ENCODE measurements at regions not wholly inside any gene's neighbourhood (a gene's known extent, or its start where the extent isn't known, plus 50 kb on each side); places are given as distances from the start of the nearest gene placed in this dataset.

DNA sequence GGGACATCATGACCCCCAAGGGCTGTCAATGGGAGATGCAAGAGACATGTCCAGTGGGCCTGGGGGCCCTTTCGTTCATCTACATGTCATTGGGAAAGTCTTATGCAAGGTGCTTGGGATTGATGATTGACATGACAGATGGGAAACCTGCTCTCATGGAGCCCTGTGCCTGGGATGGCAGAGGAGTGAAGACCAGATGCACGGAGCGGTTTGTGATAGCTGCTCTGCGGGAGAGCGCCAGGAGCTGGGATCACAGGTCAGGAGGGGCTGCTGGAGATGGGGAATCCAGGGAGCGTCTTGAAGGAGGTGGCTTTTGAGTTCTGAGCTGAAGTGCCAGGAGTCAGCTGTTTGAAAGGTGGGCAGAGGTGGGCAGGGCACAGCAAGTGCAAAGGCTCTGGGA lies 104.3 kb downstream of the FGF18 start:
- no peaks in the 10 kb centered on the region for H3K27me3 ChIP-seq (ENCODE audit: control insufficient read depth, insufficient read depth, low read length)
- H3K4me3 ChIP-seq (ENCODE audit: low read depth in 2 of 2, low read length in 2 of 2): no peak overlapping the region
- TF ChIP-seq, protein P1, sequence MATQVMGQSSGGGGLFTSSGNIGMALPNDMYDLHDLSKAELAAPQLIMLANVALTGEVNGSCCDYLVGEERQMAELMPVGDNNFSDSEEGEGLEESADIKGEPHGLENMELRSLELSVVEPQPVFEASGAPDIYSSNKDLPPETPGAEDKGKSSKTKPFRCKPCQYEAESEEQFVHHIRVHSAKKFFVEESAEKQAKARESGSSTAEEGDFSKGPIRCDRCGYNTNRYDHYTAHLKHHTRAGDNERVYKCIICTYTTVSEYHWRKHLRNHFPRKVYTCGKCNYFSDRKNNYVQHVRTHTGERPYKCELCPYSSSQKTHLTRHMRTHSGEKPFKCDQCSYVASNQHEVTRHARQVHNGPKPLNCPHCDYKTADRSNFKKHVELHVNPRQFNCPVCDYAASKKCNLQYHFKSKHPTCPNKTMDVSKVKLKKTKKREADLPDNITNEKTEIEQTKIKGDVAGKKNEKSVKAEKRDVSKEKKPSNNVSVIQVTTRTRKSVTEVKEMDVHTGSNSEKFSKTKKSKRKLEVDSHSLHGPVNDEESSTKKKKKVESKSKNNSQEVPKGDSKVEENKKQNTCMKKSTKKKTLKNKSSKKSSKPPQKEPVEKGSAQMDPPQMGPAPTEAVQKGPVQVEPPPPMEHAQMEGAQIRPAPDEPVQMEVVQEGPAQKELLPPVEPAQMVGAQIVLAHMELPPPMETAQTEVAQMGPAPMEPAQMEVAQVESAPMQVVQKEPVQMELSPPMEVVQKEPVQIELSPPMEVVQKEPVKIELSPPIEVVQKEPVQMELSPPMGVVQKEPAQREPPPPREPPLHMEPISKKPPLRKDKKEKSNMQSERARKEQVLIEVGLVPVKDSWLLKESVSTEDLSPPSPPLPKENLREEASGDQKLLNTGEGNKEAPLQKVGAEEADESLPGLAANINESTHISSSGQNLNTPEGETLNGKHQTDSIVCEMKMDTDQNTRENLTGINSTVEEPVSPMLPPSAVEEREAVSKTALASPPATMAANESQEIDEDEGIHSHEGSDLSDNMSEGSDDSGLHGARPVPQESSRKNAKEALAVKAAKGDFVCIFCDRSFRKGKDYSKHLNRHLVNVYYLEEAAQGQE (IDR thresholded peaks at IDR 0.05; ENCODE audit: insufficient read depth in 1 of 2, low read depth in 2 of 2, low read length in 1 of 2): no peak
- DNase-seq (ENCODE audit: low read depth, low spot score) (no peak), ATAC-seq (no peak)
- H3K27ac ChIP-seq (ENCODE audit: low read length): no peak overlapping the region
- in situ Hi-C loops (cut with HindIII; ENCODE audit: low pct_unique_long_range_greater_than_20kb, low sequenced_read_pairs) (no loop called here), intact Hi-C loops (cut with micrococcal nuclease; ENCODE audit: unreplicated experiment) (no loop called here)
- H3K36me3 ChIP-seq (ENCODE audit: control insufficient read depth, insufficient read depth, low read length): no peaks in the 10 kb centered on the region
- no peaks in the 10 kb centered on the region for H3K9me3 ChIP-seq (ENCODE audit: control insufficient read depth, insufficient read depth, low read depth, low read length)
- BruUV-seq (replicated peaks): no TSS peak
- CTCF ChIA-PET: no interaction called here
- H3K4me1 ChIP-seq (ENCODE audit: control insufficient read depth, insufficient read depth, low read length): no peaks in the 10 kb centered on the region; the same call in 1 of the 2 replicates
- POLR2A ChIA-PET: no interaction called here

DNA sequence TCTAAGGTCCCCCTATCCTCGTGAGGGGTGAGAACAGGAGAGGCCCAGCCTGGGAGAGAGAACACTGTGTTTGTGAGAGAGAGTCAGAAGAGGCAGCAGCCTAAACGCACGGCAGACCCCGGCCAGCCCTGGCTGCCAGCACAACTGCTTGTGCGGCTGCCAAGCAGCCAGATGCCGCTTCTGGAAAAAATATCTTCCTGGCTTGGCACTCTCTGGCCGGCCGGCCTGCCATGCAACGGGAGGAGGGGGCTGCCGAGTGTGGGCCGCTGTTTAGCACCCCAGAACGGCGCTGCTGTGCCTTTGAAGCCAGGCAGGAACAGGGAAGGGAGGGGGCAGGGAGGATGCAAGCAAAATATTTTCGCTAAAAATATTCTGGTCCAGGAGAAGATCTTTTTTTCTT lies 105.0 kb downstream of the FGF18 start:
- Histone ChIP-seq H3K9me3 (ENCODE audit: control insufficient read depth, insufficient read depth, low read depth, low read length) (no peaks in the 10 kb centered on the region), H3K27me3 (ENCODE audit: control insufficient read depth, insufficient read depth, low read length) (no peaks in the 10 kb centered on the region), H3K4me3 (ENCODE audit: low read depth in 2 of 2, low read length in 2 of 2) (no peak overlapping the region), H3K27ac (ENCODE audit: low read length) (no peak overlapping the region), H3K36me3 (ENCODE audit: control insufficient read depth, insufficient read depth, low read length) (no peaks in the 10 kb centered on the region), H3K4me1 (ENCODE audit: control insufficient read depth, insufficient read depth, low read length) (no peaks in the 10 kb centered on the region; the same call in 1 of the 2 replicates)
- DNase-seq (ENCODE audit: low read depth, low spot score) (no peak), ATAC-seq (no peak)
- in situ Hi-C loops (cut with HindIII; ENCODE audit: low pct_unique_long_range_greater_than_20kb, low sequenced_read_pairs) (no loop called here), intact Hi-C loops (cut with micrococcal nuclease; ENCODE audit: unreplicated experiment) (no loop called here)
- TF ChIP-seq, protein P2, sequence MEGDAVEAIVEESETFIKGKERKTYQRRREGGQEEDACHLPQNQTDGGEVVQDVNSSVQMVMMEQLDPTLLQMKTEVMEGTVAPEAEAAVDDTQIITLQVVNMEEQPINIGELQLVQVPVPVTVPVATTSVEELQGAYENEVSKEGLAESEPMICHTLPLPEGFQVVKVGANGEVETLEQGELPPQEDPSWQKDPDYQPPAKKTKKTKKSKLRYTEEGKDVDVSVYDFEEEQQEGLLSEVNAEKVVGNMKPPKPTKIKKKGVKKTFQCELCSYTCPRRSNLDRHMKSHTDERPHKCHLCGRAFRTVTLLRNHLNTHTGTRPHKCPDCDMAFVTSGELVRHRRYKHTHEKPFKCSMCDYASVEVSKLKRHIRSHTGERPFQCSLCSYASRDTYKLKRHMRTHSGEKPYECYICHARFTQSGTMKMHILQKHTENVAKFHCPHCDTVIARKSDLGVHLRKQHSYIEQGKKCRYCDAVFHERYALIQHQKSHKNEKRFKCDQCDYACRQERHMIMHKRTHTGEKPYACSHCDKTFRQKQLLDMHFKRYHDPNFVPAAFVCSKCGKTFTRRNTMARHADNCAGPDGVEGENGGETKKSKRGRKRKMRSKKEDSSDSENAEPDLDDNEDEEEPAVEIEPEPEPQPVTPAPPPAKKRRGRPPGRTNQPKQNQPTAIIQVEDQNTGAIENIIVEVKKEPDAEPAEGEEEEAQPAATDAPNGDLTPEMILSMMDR (IDR thresholded peaks at IDR 0.05): no peak
- TF ChIP-seq TCF7L2 (IDR thresholded peaks at IDR 0.05; ENCODE audit: low read depth, low read length): no peak
- TF ChIP-seq, protein P1 (IDR thresholded peaks at IDR 0.05; ENCODE audit: insufficient read depth in 1 of 2, low read depth in 2 of 2, low read length in 1 of 2): no peak
- TF ChIP-seq POLR2AphosphoS5 (IDR thresholded peaks at IDR 0.05; ENCODE audit: low read depth, low read length): no peak
- TF ChIP-seq SIN3A (IDR thresholded peaks at IDR 0.05; ENCODE audit: borderline replicate concordance, insufficient read depth, low read depth, low read length): no peak
- ChIA-PET POLR2A (no interaction called here), CTCF (interaction anchor here (0.5 kb wide), 1 partner anchor 75 kb away, joined by 6 read pairs; no protein-coding TSS in a partner anchor)
- BruUV-seq (replicated peaks): no TSS peak

All from Panc1 (cell line).